ENCODE measurements at regions not wholly inside any gene's neighbourhood (a gene's known extent, or its start where the extent isn't known, plus 50 kb on each side); places are given as distances from the start of the nearest gene placed in this dataset.

DNA sequence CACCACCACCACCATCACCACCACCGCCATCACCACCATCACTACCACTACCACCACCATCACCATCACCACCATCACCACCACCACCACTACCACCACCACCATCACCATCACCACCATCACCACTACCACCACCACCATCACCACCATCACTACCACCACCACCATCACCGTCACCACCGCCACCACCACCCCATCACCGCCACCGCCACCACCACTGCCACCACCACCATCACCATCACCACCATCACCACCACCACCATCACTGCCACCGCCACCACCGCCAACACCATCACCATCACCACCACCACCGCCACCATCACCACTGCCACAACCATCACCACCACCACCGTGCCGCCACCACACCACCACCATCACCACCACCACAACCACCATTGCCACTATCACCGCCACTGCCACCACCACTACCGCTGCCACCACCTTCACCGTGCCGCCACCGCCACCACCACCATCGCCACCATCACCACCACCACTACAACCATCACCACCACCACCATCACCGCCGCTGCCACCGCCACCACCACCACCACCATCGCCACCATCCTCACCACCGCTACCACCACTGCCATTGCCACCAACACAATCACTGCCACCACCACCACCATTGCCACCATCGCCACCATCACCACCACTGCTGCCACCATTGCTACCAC is 1511.3 kb upstream of the AGA start:
- TF ChIP-seq, protein P1, sequence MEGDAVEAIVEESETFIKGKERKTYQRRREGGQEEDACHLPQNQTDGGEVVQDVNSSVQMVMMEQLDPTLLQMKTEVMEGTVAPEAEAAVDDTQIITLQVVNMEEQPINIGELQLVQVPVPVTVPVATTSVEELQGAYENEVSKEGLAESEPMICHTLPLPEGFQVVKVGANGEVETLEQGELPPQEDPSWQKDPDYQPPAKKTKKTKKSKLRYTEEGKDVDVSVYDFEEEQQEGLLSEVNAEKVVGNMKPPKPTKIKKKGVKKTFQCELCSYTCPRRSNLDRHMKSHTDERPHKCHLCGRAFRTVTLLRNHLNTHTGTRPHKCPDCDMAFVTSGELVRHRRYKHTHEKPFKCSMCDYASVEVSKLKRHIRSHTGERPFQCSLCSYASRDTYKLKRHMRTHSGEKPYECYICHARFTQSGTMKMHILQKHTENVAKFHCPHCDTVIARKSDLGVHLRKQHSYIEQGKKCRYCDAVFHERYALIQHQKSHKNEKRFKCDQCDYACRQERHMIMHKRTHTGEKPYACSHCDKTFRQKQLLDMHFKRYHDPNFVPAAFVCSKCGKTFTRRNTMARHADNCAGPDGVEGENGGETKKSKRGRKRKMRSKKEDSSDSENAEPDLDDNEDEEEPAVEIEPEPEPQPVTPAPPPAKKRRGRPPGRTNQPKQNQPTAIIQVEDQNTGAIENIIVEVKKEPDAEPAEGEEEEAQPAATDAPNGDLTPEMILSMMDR (IDR thresholded peaks at IDR 0.05; ENCODE audit: low read depth, low read length), result no peak
- no peak for DNase-seq (ENCODE audit: extremely low read depth, low read depth)

DNA sequence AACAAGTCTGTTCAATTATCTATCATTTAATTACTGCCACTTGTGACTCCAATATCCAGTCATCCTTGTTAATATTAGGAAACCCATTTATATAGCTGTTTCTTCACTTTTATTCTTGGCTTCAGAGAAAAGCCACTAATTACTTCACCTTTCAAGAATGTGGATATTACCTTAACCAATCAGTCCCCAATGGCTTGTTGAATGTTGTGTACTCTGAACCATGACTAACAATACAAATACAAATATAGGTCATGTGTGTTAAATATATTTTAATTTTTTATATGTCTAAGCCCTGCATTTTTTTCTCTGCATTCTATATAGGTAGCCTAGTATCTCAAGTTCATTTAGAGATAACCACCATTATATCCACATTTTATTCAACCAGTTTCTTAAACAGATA is 1513.4 kb upstream of the AGA start:
- DNase-seq (ENCODE audit: extremely low read depth, low read depth), result no peak
- TF ChIP-seq, protein P1 (IDR thresholded peaks at IDR 0.05; ENCODE audit: low read depth, low read length), result no peak

DNA sequence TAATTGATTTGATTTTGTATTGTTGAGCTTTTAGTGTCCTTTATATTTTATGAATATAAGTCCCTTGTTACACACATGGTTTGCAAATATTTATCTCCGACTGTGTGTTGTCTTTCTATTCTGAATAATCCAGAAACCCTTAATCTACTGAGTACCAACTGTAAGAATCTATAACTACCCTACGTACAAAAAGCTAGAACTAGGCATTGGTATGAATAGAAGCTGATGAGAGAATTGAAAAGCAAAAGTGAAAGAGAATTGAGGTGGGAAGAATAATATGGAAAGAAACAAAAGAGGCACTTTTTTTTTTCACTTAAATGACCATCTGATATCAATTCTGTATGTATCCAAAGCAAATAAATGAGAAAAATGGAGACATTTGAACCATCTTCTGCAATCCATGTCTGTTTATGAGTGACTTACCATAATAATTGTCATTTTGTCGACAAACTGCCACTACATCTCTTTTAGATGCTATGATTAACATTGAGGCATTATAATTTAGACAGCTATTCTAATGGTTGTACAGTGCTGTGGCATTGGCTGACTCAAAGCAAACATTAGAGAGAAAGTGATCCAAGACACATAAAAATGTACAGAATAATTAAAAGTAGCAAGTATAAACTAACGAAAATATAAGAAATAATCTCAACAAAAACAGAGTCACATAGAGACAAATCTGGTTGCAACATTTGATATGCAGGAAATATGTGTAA is 1516.6 kb upstream of the AGA start:
- TF ChIP-seq, protein P1 (IDR thresholded peaks at IDR 0.05; ENCODE audit: low read depth, low read length), result no peak
- DNase-seq (ENCODE audit: extremely low read depth, low read depth), result no peak

DNA sequence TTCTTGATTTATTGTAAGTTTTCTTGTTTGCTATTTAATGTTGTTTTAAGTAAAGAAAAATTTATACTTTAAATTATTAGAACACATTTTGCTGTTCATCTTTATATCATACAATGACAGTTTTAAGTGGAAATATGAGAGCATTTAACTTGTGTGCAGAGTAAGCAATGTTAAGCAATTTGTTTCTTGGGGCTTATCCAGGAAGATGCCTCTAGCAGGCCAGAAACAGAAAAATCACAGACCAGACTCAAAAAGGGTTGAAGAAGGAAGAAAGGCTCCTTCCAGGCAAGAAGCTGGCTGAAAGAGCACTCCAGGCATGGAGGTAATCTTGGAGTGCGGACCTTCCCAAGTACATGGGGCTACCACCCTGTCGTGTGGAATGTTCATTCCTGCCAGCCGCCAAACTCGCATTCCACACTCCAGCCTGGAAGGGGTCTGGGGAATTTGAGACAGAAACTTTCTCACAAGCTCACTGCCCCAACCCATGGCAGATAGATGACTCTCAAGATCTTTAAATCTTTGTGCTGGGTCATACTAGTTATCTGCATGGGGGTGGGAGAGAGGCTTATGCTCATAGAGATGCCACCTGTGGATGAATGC is 1521.3 kb upstream of the AGA start:
- TF ChIP-seq, protein P1 (IDR thresholded peaks at IDR 0.05; ENCODE audit: low read depth, low read length), result no peak
- no peak for DNase-seq (ENCODE audit: extremely low read depth, low read depth)

DNA sequence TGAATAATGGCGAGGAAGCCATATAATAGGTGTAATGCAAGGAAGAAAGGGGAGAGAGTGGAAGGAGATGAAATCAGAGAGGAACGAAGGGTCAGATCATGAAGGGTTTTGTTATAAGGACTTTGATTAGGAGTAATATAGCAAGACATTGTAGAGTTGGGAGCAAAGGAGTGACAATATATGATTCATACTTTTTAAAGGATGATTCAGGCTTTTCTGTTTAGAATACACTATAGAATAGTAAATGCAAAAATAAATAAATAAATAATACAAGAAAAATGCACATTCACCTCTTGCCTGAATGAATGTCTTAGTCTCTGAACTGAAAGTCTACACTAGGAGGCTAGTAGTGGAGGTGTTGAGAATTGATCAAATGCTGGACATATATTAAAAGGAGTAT is 1524.4 kb upstream of the AGA start:
- no peak for DNase-seq (ENCODE audit: extremely low read depth, low read depth)
- TF ChIP-seq, protein P1 (IDR thresholded peaks at IDR 0.05; ENCODE audit: low read depth, low read length), result no peak

DNA sequence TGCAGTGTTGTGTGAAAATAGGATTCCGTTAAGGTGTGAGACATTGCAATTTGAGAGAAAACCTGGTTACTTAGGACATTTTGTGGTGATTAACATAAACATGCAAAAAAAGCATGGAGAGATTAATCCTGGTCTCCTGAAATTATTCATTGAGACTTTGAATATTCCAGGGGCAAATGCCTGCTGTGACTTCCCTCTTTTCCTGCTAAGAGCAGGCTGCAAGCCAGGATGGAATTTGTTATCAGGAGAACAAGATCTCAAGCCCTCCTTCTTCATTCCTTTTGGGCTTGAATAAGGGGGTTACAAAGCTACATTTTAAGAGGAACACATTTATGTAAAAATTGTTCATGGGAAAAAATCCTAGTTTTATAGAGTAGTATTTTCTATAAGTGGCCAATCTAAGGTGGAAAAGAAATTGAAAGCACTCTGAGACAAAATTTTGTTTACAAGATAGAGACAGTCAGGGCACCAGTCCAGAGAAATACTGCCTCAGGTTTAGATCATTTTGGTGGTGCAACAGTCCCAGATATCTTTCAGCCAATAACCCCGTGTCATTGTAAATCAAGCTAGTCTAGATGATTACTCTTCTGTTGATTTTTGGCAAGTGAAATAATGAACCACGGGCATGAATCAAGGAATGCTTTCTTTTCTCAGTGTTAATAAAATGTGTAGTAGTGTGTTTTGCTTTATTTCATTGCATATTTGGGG is 1528.3 kb upstream of the AGA start:
- TF ChIP-seq, protein P1 (IDR thresholded peaks at IDR 0.05; ENCODE audit: low read depth, low read length), result no peak
- no peak for DNase-seq (ENCODE audit: extremely low read depth, low read depth)
